ENCODE measurements at regions not wholly inside any gene's neighbourhood (a gene's known extent, or its start where the extent isn't known, plus 50 kb on each side); places are given as distances from the start of the nearest gene placed in this dataset.

GRCh38 chr7:433558-433957, 86.1 kb downstream of the PDGFA start:
- no peak overlapping the region for H2AK5ac ChIP-seq (ENCODE audit: insufficient read length, low read length)
- no peak overlapping the region for H3K56ac ChIP-seq (ENCODE audit: insufficient read length, low read depth, low read length)
- no peaks in the 10 kb centered on the region for H3K4me1 ChIP-seq (ENCODE audit: insufficient read depth, low read length)
- Mint-ChIP-seq H3K4me3 (no peak overlapping the region), H3K27ac (peak overlapping the region in 1 of 3 experiments; percentile 90; a peak in 2 of 7 replicates), H3K27me3 (ENCODE audit: low read depth) (peaks cover 5% of the 10 kb centered on the region), H3K4me1 (peaks cover 20 to 26% of the 10 kb centered on the region in 2 experiments), H3K36me3 (ENCODE audit: insufficient read depth in 1 of 3, low read depth in 3 of 3) (no peaks in the 10 kb centered on the region), H3K9me3 (no peaks in the 10 kb centered on the region; a peak in 1 of 5 replicates)
- DNase-seq = no peak
- no peak overlapping the region for H3K27ac ChIP-seq (ENCODE audit: insufficient read length, low read depth, low read length)
- no peak overlapping the region for H3K4me2 ChIP-seq (ENCODE audit: insufficient read depth, insufficient read length, low read length)
- H2AFZ ChIP-seq (ENCODE audit: low read length) = no peak overlapping the region
- H3K14ac ChIP-seq (ENCODE audit: insufficient read depth, low read length) = no peak overlapping the region
- no peak overlapping the region for H2BK120ac ChIP-seq (ENCODE audit: low read depth, low read length, poor library complexity, severe bottlenecking)
- no peak for TF ChIP-seq CTCF (conservative IDR thresholded peaks at IDR 0.05)
- no peak overlapping the region for H2BK5ac ChIP-seq (ENCODE audit: insufficient read length, low read length)
- H2BK12ac ChIP-seq (ENCODE audit: insufficient read length, low read depth, low read length) = no peak overlapping the region
- no peak overlapping the region for H3T11ph ChIP-seq (ENCODE audit: low read length)
- H4K91ac ChIP-seq (ENCODE audit: insufficient read length, low read depth, low read length) = no peak overlapping the region
- WGBS (ENCODE audit: extremely low coverage, insufficient read length, low lambda C conversion rate) = no CpG with 5 or more reads among the region's 13 CpGs
- H4K8ac ChIP-seq (replicated peaks; ENCODE audit: insufficient read length, low read depth, low read length) = no peak overlapping the region
- H3K9me3 ChIP-seq (ENCODE audit: control insufficient read depth, low read depth, low read length) = no peaks in the 10 kb centered on the region
- H4K5ac ChIP-seq (ENCODE audit: insufficient read length, low read depth, low read length) = no peak overlapping the region
- H2BK20ac ChIP-seq (ENCODE audit: low read depth, low read length, poor library complexity, severe bottlenecking) = no peak overlapping the region
- H2BK15ac ChIP-seq (ENCODE audit: low read depth, low read length) = no peak overlapping the region
- H3K18ac ChIP-seq (ENCODE audit: insufficient read length, low read depth, low read length) = no peak overlapping the region
- no peak overlapping the region for H3K23ac ChIP-seq (ENCODE audit: insufficient read length, low read depth, low read length)
- no peaks in the 10 kb centered on the region for H3K23me2 ChIP-seq (ENCODE audit: insufficient read length, low read depth, low read length, poor library complexity, severe bottlenecking)
- no peak overlapping the region for H3K4ac ChIP-seq (ENCODE audit: low read depth, low read length)
- no peaks in the 10 kb centered on the region for H3K79me2 ChIP-seq (ENCODE audit: insufficient read depth, low read length)
- H4K20me1 ChIP-seq (ENCODE audit: control insufficient read depth, insufficient read depth, insufficient read length) = no peaks in the 10 kb centered on the region
- H3K79me1 ChIP-seq (ENCODE audit: insufficient read depth, low read depth, low read length, poor library complexity, severe bottlenecking) = no peaks in the 10 kb centered on the region
- no peaks in the 10 kb centered on the region for H3K27me3 ChIP-seq (ENCODE audit: insufficient read depth, low read length)
- no peak overlapping the region for H3K9ac ChIP-seq (ENCODE audit: extremely low read depth, insufficient read length, low read length)
